GM12878 (cell line): ENCODE measurements at regions not wholly inside any gene's neighbourhood (a gene's known extent, or its start where the extent isn't known, plus 50 kb on each side); places are given as distances from the start of the nearest gene placed in this dataset.

ENCODE experiments used
- ATAC-seq: fragments of 200-7000 bp; cut with Tn5 transposase; 3 replicates; pipeline ENCODE4 v1.9.1; 2020; ENCODE audit warnings: mild to moderate bottlenecking, moderate library complexity
- BruUV-seq: library from RNA; stranded (reverse); fragments of 400-500 nt; replicated peaks from 2 replicates; lab custom pipeline; 2021; lab: Mats Ljungman, UMichigan
- CTCF ChIA-PET: fragments of 300-600 bp; sonication (Branson Sonifier 250); formaldehyde crosslinking; extraction: SDS; loops from one replicate; lab custom pipeline; 2021; ENCODE audit warnings: inconsistent platforms; lab: Yijun Ruan, JAX
- POLR2A ChIA-PET: fragments of 350-600 bp; formaldehyde crosslinking; extraction: SDS; loops from one replicate; lab custom pipeline; 2021; ENCODE audit warnings: inconsistent platforms; lab: Charles Lee
- RAD21 ChIA-PET: fragments of 300-600 bp; sonication (Branson Sonifier 250); formaldehyde crosslinking; loops from one replicate; lab custom pipeline; 2023; ENCODE audit warnings: antibody characterized with exemption; ENCODE audit not compliant: unreplicated experiment; lab: Charles Lee
- SMC1A ChIA-PET: fragments of 300-600 bp; sonication (Branson Sonifier 250); formaldehyde crosslinking; loops from one replicate; lab custom pipeline; 2023; ENCODE audit not compliant: unreplicated experiment, uncharacterized antibody; lab: Charles Lee
- DNase-seq: peaks from one replicate; pipeline ENCODE4 v3.0.0-alpha.2; 2011; ENCODE audit warnings: low read depth, low spot score
- FAIRE-seq: peaks from 3 replicates; lab custom pipeline; 2011; peaks lifted over from hg19 to GRCh38; lab: Jason Lieb, UNC
- H2AFZ ChIP-seq: 2 replicates; pipeline ENCODE4 v1.6.0; 2011; ENCODE audit warnings: low read depth, low read length, control low read depth; ENCODE audit not compliant: control insufficient read depth
- H3K27ac ChIP-seq: 2 replicates; pipeline ENCODE4 v1.5.1; 2011; ENCODE audit warnings: control low read depth; ENCODE audit not compliant: control insufficient read depth, insufficient read depth
- H3K27me3 ChIP-seq, 2 experiments: replicated peaks in 1 of 2; 2 replicates each; pipeline versions ENCODE4 v1.6.0 to v1.6.1; 2011; ENCODE audit warnings: low read length in 1 of 2; ENCODE audit not compliant: control insufficient read depth in 2 of 2, insufficient read depth in 2 of 2
- H3K36me3 ChIP-seq, 2 experiments: 2 replicates each; pipeline ENCODE4 v1.5.1; 2011; ENCODE audit warnings: low read length in 1 of 2; ENCODE audit not compliant: control insufficient read depth in 2 of 2, insufficient read depth in 2 of 2
- H3K4me1 ChIP-seq: 2 replicates; pipeline ENCODE4 v1.6.1; 2011; ENCODE audit warnings: mild to moderate bottlenecking, low read length, moderate library complexity, mixed read lengths; ENCODE audit not compliant: control insufficient read depth, insufficient read depth
- H3K4me2 ChIP-seq: 2 replicates; pipeline ENCODE4 v1.6.0; 2011; ENCODE audit warnings: control low read depth; ENCODE audit not compliant: control insufficient read depth, insufficient read depth
- H3K4me3 ChIP-seq: fragments of 200-600 bp; sonication (generic); 2 replicates; pipeline ENCODE4 v1.5.1; 2016
- H3K79me2 ChIP-seq: 2 replicates; pipeline ENCODE4 v1.6.0; 2011; ENCODE audit warnings: low read length; ENCODE audit not compliant: control insufficient read depth, insufficient read depth
- H3K9ac ChIP-seq: 2 replicates; pipeline ENCODE4 v1.8.0; 2011; ENCODE audit warnings: low read length, control low read depth, mixed read lengths; ENCODE audit not compliant: control insufficient read depth, insufficient read depth
- H3K9me3 ChIP-seq: replicated peaks from 3 replicates; pipeline ENCODE4 v1.5.1; 2011; ENCODE audit warnings: mild to moderate bottlenecking, low read length; ENCODE audit not compliant: control insufficient read depth, insufficient read depth
- H4K20me1 ChIP-seq: 2 replicates; pipeline ENCODE4 v1.6.0; 2011; ENCODE audit not compliant: control insufficient read depth, insufficient read depth
- ESRRA ChIP-seq: IDR thresholded peaks from 2 replicates; pipeline ENCODE4 v1.6.1; 2012; ENCODE audit warnings: mild to moderate bottlenecking, low read length, improper control_type of control experiment
- GATAD2B ChIP-seq: fragments of 450-650 bp; conservative IDR thresholded peaks from 2 replicates; pipeline ENCODE4 v1.6.1; 2017; ENCODE audit warnings: low read depth, mild to moderate bottlenecking, moderate library complexity
- MTA3 ChIP-seq: IDR thresholded peaks from 2 replicates; pipeline ENCODE4 v1.6.1; 2012; ENCODE audit warnings: low read length, inconsistent platforms, borderline replicate concordance
- NFYA ChIP-seq: IDR thresholded peaks from 2 replicates; pipeline ENCODE4 v1.6.1; 2011; ENCODE audit warnings: low read depth, mild to moderate bottlenecking, low read length, improper control_type of control experiment, borderline replicate concordance
- POU2F2 ChIP-seq: IDR thresholded peaks from 3 replicates; pipeline ENCODE4 v1.6.1; 2011; ENCODE audit warnings: low read depth, mild to moderate bottlenecking, low read length, borderline replicate concordance
- RAD51 ChIP-seq: fragments of 450-650 bp; IDR thresholded peaks from 2 replicates; pipeline ENCODE4 v1.6.1; 2016; ENCODE audit warnings: moderate library complexity, mild to moderate bottlenecking, inconsistent platforms
- RB1 ChIP-seq: fragments of 450-650 bp; formaldehyde crosslinking; IDR thresholded peaks from 2 replicates; pipeline ENCODE4 v1.6.1; 2017; ENCODE audit warnings: mild to moderate bottlenecking, borderline replicate concordance
- SMAD1 ChIP-seq: fragments of 450-650 bp; IDR thresholded peaks from 2 replicates; pipeline ENCODE4 v1.6.1; 2018; ENCODE audit warnings: mild to moderate bottlenecking, low read depth; ENCODE audit not compliant: partially characterized antibody
- SMARCA5 ChIP-seq: fragments of 450-650 bp; IDR thresholded peaks from 2 replicates; pipeline ENCODE4 v1.6.1; 2017; ENCODE audit warnings: mild to moderate bottlenecking
- WRNIP1 ChIP-seq: IDR thresholded peaks from 2 replicates; pipeline ENCODE4 v1.6.1; 2011; ENCODE audit warnings: low read depth, low read length, improper control_type of control experiment, borderline replicate concordance
- WGBS: methylation state at CpG from one replicate; pipeline ENCODE4 v1.1.6; 2016; ENCODE audit warnings: low lambda C conversion rate; ENCODE audit not compliant: insufficient replicate concordance, insufficient coverage; ENCODE audit errors: missing lambda C conversion rate; 5-methylcytosine and 5-hydroxymethylcytosine counted together
- in situ Hi-C: fragments of 300-500 bp; cut with MboI; formaldehyde crosslinking; loops from 9 replicates; pipeline ENCODE4 v1.14.3; 2018; ENCODE audit warnings: mixed read lengths
- intact Hi-C: fragments of 100-400 bp; cut with micrococcal nuclease; formaldehyde crosslinking; loops from one replicate; pipeline ENCODE4 v1.14.2; 2022; ENCODE audit not compliant: unreplicated experiment
- TF ChIP-seq, protein P1 (sequence below): fragments of 450-650 bp; IDR thresholded peaks from 2 replicates; pipeline ENCODE4 v1.6.1; 2016; ENCODE audit warnings: mild to moderate bottlenecking
- TF ChIP-seq, protein P2 (sequence below): fragments of 450-650 bp; IDR thresholded peaks from 2 replicates; pipeline ENCODE4 v1.6.1; 2017; ENCODE audit warnings: antibody characterized with exemption, mild to moderate bottlenecking, moderate library complexity
- TF ChIP-seq, protein P3 (sequence below): fragments of 450-650 bp; IDR thresholded peaks from 2 replicates; pipeline ENCODE4 v1.6.1; 2017; ENCODE audit warnings: mild to moderate bottlenecking, low read depth, inconsistent platforms; ENCODE audit not compliant: poor library complexity, severe bottlenecking
- TF ChIP-seq, protein P4 (sequence below): fragments of 450-650 bp; formaldehyde crosslinking; IDR thresholded peaks from 2 replicates; pipeline ENCODE4 v1.4.0; 2022; ENCODE audit warnings: mild to moderate bottlenecking, moderate library complexity

DNA sequence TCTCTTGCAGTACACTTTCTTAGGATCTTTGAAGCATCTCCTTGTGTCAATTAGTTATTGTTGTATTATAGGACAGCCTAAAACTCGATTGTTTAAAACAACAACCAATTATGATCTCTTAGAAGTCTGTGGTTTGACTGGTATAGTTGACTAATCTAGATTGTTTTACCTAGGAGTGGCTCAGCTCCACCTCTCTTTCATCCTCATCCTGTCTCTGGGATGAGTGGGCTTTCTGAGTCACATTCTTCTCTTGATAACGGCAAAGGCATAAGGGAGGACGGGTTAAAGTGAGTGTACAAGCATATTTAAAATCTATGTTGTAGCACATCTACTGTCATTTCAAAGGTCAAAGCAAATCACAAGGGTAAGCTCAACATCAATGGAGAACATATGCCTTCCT, 102.3 kb upstream of the GULP1 start (continued):
- TF ChIP-seq MTA3: no peak
- TF ChIP-seq RAD51: no peak
- TF ChIP-seq GATAD2B: no peak
- TF ChIP-seq NFYA: no peak
- TF ChIP-seq, protein P1, sequence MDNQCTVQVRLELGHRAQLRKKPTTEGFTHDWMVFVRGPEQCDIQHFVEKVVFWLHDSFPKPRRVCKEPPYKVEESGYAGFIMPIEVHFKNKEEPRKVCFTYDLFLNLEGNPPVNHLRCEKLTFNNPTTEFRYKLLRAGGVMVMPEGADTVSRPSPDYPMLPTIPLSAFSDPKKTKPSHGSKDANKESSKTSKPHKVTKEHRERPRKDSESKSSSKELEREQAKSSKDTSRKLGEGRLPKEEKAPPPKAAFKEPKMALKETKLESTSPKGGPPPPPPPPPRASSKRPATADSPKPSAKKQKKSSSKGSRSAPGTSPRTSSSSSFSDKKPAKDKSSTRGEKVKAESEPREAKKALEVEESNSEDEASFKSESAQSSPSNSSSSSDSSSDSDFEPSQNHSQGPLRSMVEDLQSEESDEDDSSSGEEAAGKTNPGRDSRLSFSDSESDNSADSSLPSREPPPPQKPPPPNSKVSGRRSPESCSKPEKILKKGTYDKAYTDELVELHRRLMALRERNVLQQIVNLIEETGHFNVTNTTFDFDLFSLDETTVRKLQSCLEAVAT: no peak
- no peak for TF ChIP-seq WRNIP1

DNA sequence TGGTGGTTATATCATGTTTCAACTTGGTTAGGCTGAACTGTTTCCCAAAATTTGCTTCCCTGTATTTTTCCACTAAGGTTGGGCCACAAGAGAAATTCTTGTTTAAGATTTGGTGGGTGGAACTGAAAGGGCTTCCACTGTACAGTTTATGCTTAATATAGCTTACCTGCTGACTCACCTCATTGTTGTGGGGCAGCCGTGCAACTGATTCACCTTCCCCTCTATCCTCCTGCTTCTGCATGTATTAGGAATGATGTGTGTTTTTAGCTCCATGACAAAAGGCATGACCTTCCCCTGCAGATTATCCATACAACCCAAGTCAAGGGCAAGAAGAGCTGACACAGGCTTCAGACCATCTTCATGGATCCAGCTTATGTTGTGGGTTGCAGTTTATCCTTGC, 98.4 kb upstream of the GULP1 start:
- Histone ChIP-seq H3K9ac (no peak overlapping the region), H3K4me1 (no peaks in the 10 kb centered on the region), H3K4me2 (no peak overlapping the region), H3K36me3 (no peaks in the 10 kb centered on the region), H3K4me3 (no peak overlapping the region), H4K20me1 (no peaks in the 10 kb centered on the region), H3K79me2 (no peaks in the 10 kb centered on the region), H3K27ac (no peak overlapping the region), H3K9me3 (no peaks in the 10 kb centered on the region), H2AFZ (no peak overlapping the region), H3K27me3 (no peaks in the 10 kb centered on the region)
- intact Hi-C loops (no loop called here), in situ Hi-C loops (no loop called here)
- ChIA-PET SMC1A (no interaction called here), RAD21 (no interaction called here), POLR2A (no interaction called here), CTCF (interaction anchor here (0.8 kb wide), 1 partner anchor 9 kb away, joined by 3 read pairs; no protein-coding TSS in a partner anchor)
- ATAC-seq (no peak), FAIRE-seq (no peak), DNase-seq (no peak)
- no TSS peak for BruUV-seq
- WGBS: 0% methylated on average over 1 of the region's 1 CpG
- TF ChIP-seq, protein P2, sequence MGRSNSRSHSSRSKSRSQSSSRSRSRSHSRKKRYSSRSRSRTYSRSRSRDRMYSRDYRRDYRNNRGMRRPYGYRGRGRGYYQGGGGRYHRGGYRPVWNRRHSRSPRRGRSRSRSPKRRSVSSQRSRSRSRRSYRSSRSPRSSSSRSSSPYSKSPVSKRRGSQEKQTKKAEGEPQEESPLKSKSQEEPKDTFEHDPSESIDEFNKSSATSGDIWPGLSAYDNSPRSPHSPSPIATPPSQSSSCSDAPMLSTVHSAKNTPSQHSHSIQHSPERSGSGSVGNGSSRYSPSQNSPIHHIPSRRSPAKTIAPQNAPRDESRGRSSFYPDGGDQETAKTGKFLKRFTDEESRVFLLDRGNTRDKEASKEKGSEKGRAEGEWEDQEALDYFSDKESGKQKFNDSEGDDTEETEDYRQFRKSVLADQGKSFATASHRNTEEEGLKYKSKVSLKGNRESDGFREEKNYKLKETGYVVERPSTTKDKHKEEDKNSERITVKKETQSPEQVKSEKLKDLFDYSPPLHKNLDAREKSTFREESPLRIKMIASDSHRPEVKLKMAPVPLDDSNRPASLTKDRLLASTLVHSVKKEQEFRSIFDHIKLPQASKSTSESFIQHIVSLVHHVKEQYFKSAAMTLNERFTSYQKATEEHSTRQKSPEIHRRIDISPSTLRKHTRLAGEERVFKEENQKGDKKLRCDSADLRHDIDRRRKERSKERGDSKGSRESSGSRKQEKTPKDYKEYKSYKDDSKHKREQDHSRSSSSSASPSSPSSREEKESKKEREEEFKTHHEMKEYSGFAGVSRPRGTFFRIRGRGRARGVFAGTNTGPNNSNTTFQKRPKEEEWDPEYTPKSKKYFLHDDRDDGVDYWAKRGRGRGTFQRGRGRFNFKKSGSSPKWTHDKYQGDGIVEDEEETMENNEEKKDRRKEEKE: no peak
- TF ChIP-seq POU2F2: no peak
- TF ChIP-seq, protein P3, sequence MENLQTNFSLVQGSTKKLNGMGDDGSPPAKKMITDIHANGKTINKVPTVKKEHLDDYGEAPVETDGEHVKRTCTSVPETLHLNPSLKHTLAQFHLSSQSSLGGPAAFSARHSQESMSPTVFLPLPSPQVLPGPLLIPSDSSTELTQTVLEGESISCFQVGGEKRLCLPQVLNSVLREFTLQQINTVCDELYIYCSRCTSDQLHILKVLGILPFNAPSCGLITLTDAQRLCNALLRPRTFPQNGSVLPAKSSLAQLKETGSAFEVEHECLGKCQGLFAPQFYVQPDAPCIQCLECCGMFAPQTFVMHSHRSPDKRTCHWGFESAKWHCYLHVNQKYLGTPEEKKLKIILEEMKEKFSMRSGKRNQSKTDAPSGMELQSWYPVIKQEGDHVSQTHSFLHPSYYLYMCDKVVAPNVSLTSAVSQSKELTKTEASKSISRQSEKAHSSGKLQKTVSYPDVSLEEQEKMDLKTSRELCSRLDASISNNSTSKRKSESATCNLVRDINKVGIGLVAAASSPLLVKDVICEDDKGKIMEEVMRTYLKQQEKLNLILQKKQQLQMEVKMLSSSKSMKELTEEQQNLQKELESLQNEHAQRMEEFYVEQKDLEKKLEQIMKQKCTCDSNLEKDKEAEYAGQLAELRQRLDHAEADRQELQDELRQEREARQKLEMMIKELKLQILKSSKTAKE: no peak
- TF ChIP-seq, protein P4, sequence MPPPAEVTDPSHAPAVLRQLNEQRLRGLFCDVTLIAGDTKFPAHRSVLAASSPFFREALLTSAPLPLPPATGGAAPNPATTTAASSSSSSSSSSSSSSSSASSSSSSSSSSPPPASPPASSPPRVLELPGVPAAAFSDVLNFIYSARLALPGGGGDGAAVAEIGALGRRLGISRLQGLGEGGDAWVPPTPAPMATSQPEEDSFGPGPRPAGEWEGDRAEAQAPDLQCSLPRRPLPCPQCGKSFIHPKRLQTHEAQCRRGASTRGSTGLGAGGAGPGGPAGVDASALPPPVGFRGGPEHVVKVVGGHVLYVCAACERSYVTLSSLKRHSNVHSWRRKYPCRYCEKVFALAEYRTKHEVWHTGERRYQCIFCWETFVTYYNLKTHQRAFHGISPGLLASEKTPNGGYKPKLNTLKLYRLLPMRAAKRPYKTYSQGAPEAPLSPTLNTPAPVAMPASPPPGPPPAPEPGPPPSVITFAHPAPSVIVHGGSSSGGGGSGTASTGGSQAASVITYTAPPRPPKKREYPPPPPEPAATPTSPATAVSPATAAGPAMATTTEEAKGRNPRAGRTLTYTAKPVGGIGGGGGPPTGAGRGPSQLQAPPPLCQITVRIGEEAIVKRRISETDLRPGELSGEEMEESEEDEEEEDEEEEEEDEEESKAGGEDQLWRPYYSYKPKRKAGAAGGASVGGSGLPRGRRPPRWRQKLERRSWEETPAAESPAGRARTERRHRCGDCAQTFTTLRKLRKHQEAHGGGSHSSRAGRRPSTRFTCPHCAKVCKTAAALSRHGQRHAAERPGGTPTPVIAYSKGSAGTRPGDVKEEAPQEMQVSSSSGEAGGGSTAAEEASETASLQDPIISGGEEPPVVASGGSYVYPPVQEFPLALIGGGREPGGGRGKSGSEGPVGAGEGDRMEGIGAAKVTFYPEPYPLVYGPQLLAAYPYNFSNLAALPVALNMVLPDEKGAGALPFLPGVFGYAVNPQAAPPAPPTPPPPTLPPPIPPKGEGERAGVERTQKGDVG (CRISPR knock-in tag): no peak
- TF ChIP-seq SMAD1: no peak
- no peak for TF ChIP-seq SMARCA5
- TF ChIP-seq NFYA: no peak
- no peak for TF ChIP-seq ESRRA
- TF ChIP-seq RB1: no peak
